HEK293T (cell line): ENCODE measurements at regions not wholly inside any gene's neighbourhood (a gene's known extent, or its start where the extent isn't known, plus 50 kb on each side); places are given as distances from the start of the nearest gene placed in this dataset.

Source experiments
- ARNT ChIP-seq: fragments of 450-650 bp; IDR thresholded peaks from 2 replicates; pipeline ENCODE4 v1.6.1; 2017; ENCODE audit warnings: mild to moderate bottlenecking
- ELF4 ChIP-seq: fragments of 450-650 bp; IDR thresholded peaks from 2 replicates; pipeline ENCODE4 v1.6.1; 2017; ENCODE audit warnings: antibody characterized with exemption
- FOXK2 ChIP-seq: fragments of 450-650 bp; IDR thresholded peaks from 2 replicates; pipeline ENCODE4 v1.6.1; 2016; ENCODE audit warnings: mild to moderate bottlenecking
- HDGF ChIP-seq: fragments of 450-650 bp; IDR thresholded peaks from 2 replicates; pipeline ENCODE4 v1.6.1; 2017; ENCODE audit warnings: antibody characterized with exemption, borderline replicate concordance
- L3MBTL2 ChIP-seq: fragments of 450-650 bp; conservative IDR thresholded peaks from 2 replicates; pipeline ENCODE4 v1.6.1; 2016; ENCODE audit warnings: mild to moderate bottlenecking
- SP1 ChIP-seq: fragments of 450-650 bp; IDR thresholded peaks from 2 replicates; pipeline ENCODE4 v1.6.1; 2017
- TARDBP ChIP-seq: fragments of 450-650 bp; IDR thresholded peaks from 2 replicates; pipeline ENCODE4 v1.6.1; 2016
- ZNF384 ChIP-seq: fragments of 450-650 bp; IDR thresholded peaks from 2 replicates; pipeline ENCODE4 v1.6.1; 2016

GRCh38 chr6:139839506-139840156, 465.2 kb upstream of the CITED2 start:
- no peak for TF ChIP-seq HDGF
- no peak for TF ChIP-seq FOXK2
- no peak for TF ChIP-seq TARDBP
- no peak for TF ChIP-seq ZNF384
- no peak for TF ChIP-seq ELF4
- no peak for TF ChIP-seq SP1
- no peak for TF ChIP-seq ARNT
- no peak for TF ChIP-seq L3MBTL2
